PC-3 (cell line): ENCODE measurements at regions not wholly inside any gene's neighbourhood (a gene's known extent, or its start where the extent isn't known, plus 50 kb on each side); places are given as distances from the start of the nearest gene placed in this dataset.

Experiments used
- EZH2phosphoT487 ChIP-seq: fragments of 300-600 bp; sonication (generic); IDR thresholded peaks from 2 replicates; pipeline ENCODE4 v1.6.1; 2018; ENCODE audit warnings: mild to moderate bottlenecking, antibody characterized with exemption, low read length, borderline replicate concordance
- TF ChIP-seq, protein P1 (sequence below): fragments of 300-600 bp; sonication (generic); conservative IDR thresholded peaks from 2 replicates; pipeline ENCODE4 v1.5.1; 2017; ENCODE audit warnings: antibody characterized with exemption, low read depth, mild to moderate bottlenecking, low read length

DNA sequence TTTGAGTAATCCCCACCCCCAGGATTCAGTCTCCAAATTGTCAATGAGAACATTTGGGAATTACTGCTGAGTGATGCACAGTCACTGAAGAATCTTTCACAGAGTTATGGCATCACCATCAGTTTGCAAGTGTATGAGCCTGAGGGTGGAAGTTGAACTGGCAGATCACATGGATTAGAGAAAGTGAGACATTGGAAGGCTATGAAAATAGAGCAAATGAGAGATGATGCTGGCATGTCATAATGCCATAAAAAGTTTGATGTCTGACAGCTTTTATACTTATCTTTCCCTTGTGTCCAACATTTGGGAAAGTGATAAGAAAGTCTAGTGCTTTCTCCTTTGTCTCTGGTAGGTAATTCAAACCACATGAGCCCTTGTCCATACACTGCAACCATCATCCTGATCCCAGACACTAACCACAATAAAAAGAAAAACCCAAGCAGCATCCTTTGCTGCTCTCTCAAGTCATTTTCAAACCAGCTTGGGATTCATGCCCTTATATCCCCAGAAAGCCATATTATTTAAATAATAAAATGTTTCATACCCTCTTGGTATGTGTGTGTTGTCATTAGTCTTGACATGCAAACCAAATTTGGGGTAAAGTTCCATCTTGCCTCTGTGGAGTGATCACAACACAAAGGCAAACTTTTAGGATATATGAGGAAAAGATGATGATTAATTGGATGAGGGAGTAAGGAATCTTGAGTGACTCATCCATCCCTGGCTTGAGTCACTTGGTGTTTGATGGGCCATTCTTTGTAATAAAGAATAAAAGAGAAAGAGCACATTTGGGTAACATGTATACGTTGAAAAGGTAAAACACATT lies 438.9 kb downstream of the GRXCR1 start:
- TF ChIP-seq, protein P1, sequence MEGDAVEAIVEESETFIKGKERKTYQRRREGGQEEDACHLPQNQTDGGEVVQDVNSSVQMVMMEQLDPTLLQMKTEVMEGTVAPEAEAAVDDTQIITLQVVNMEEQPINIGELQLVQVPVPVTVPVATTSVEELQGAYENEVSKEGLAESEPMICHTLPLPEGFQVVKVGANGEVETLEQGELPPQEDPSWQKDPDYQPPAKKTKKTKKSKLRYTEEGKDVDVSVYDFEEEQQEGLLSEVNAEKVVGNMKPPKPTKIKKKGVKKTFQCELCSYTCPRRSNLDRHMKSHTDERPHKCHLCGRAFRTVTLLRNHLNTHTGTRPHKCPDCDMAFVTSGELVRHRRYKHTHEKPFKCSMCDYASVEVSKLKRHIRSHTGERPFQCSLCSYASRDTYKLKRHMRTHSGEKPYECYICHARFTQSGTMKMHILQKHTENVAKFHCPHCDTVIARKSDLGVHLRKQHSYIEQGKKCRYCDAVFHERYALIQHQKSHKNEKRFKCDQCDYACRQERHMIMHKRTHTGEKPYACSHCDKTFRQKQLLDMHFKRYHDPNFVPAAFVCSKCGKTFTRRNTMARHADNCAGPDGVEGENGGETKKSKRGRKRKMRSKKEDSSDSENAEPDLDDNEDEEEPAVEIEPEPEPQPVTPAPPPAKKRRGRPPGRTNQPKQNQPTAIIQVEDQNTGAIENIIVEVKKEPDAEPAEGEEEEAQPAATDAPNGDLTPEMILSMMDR = no peak
- no peak for TF ChIP-seq EZH2phosphoT487
